Kidney glomerular epithelial cell (primary cell): ENCODE measurements at regions not wholly inside any gene's neighbourhood (a gene's known extent, or its start where the extent isn't known, plus 50 kb on each side); places are given as distances from the start of the nearest gene placed in this dataset.
"Not testable (repeated sequence)": the region's sequence is repeated elsewhere in the genome, so short reads cannot be mapped to it uniquely, and the experiment has no call there.

Experiments
- DNase-seq: peaks from one replicate; lab custom pipeline; 2025; lab: John Stamatoyannopoulos, UW

GRCh38 chr1:227508431-227508830, 54.9 kb upstream of the ZNF678 start:
- no peak for DNase-seq

GRCh38 chr1:227506490-227507393, 56.6 kb upstream of the ZNF678 start:
- DNase-seq, result not testable (repeated sequence)

- peak; percentile 3 for DNase-seq
These were observed 67.3 kb upstream of the ZNF678 start for GRCh38 chr1:227496045-227496444.

GRCh38 chr1:227493863-227494551, 69.3 kb upstream of the ZNF678 start:
- not testable (repeated sequence) for DNase-seq

- no peak for DNase-seq
These were observed 72.9 kb upstream of the ZNF678 start for GRCh38 chr1:227490478-227490877.

GRCh38 chr1:227490001-227490400, 73.4 kb upstream of the ZNF678 start:
- no peak for DNase-seq

- DNase-seq, result no peak
These were observed 73.8 kb upstream of the ZNF678 start for GRCh38 chr1:227489572-227489971.

- DNase-seq, result no peak
These were observed 75.8 kb upstream of the ZNF678 start for GRCh38 chr1:227487606-227488005.

- DNase-seq, result no peak
These were observed 76.8 kb upstream of the ZNF678 start for GRCh38 chr1:227486559-227486958.

GRCh38 chr1:227482023-227482299, 81.4 kb upstream of the ZNF678 start:
- DNase-seq, result no peak

- not testable (repeated sequence) for DNase-seq
These were observed 89.3 kb upstream of the ZNF678 start for GRCh38 chr1:227474072-227474471.

- no peak for DNase-seq
These were observed 90.6 kb upstream of the ZNF678 start for GRCh38 chr1:227472772-227473171.

- DNase-seq, result no peak
These were observed 92.7 kb upstream of the ZNF678 start for GRCh38 chr1:227470688-227471087.

GRCh38 chr1:227469708-227470107, 93.6 kb upstream of the ZNF678 start:
- no peak for DNase-seq

- no peak for DNase-seq
These were observed 97.2 kb upstream of the ZNF678 start for GRCh38 chr1:227466039-227466645.

- no peak for DNase-seq
These were observed 98.1 kb upstream of the ZNF678 start for GRCh38 chr1:227465256-227465655.

- DNase-seq, result peak; percentile 43
These were observed 103.4 kb upstream of the ZNF678 start for GRCh38 chr1:227459977-227460376.

- no peak for DNase-seq
These were observed 104.0 kb upstream of the ZNF678 start for GRCh38 chr1:227459326-227459841.

GRCh38 chr1:227454686-227455085, 108.7 kb upstream of the ZNF678 start:
- no peak for DNase-seq

- no peak for DNase-seq
These were observed 109.6 kb upstream of the ZNF678 start for GRCh38 chr1:227453631-227454355.

GRCh38 chr1:227451954-227452353, 111.4 kb upstream of the ZNF678 start:
- DNase-seq, result no peak

GRCh38 chr1:227451057-227451456, 112.3 kb upstream of the ZNF678 start:
- no peak for DNase-seq
